ENCODE measurements at regions not wholly inside any gene's neighbourhood (a gene's known extent, or its start where the extent isn't known, plus 50 kb on each side); places are given as distances from the start of the nearest gene placed in this dataset.

DNA sequence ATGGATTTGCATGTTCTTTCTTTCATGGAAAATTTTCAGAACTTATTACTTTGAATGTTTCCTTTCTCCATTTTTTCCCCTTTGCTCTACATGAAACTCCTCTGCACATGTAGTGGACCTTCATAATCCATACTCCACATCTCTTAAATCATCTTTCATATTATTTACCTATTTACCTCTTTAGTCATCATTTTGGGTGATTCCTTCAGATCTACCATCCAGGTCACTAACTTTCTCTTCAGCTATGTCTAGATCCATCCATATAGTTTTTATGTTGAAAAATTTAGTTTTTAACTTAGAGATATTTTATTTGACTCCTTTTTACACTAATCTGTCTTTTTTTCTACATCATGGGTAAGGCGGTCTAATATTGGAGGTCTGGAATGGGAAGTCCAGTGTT lies 586.6 kb downstream of the NR2F1-AS1 start:
- TF ChIP-seq SMC3 (conservative IDR thresholded peaks at IDR 0.05; ENCODE audit: poor library complexity) (no peak), RAD21 (conservative IDR thresholded peaks at IDR 0.05) (no peak), POLR2AphosphoS5 (IDR thresholded peaks at IDR 0.05) (no peak), EZH2 (IDR thresholded peaks at IDR 0.05; ENCODE audit: borderline replicate concordance, insufficient read depth, low read length, poor library complexity, severe bottlenecking) (no peak), EP300 (conservative IDR thresholded peaks at IDR 0.05; ENCODE audit: poor library complexity, severe bottlenecking) (no peak), MXI1 (conservative IDR thresholded peaks at IDR 0.05; ENCODE audit: poor library complexity, severe bottlenecking) (no peak), TAF1 (IDR thresholded peaks at IDR 0.05; ENCODE audit: low read depth) (no peak)
- TF ChIP-seq, protein P1, sequence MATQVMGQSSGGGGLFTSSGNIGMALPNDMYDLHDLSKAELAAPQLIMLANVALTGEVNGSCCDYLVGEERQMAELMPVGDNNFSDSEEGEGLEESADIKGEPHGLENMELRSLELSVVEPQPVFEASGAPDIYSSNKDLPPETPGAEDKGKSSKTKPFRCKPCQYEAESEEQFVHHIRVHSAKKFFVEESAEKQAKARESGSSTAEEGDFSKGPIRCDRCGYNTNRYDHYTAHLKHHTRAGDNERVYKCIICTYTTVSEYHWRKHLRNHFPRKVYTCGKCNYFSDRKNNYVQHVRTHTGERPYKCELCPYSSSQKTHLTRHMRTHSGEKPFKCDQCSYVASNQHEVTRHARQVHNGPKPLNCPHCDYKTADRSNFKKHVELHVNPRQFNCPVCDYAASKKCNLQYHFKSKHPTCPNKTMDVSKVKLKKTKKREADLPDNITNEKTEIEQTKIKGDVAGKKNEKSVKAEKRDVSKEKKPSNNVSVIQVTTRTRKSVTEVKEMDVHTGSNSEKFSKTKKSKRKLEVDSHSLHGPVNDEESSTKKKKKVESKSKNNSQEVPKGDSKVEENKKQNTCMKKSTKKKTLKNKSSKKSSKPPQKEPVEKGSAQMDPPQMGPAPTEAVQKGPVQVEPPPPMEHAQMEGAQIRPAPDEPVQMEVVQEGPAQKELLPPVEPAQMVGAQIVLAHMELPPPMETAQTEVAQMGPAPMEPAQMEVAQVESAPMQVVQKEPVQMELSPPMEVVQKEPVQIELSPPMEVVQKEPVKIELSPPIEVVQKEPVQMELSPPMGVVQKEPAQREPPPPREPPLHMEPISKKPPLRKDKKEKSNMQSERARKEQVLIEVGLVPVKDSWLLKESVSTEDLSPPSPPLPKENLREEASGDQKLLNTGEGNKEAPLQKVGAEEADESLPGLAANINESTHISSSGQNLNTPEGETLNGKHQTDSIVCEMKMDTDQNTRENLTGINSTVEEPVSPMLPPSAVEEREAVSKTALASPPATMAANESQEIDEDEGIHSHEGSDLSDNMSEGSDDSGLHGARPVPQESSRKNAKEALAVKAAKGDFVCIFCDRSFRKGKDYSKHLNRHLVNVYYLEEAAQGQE (IDR thresholded peaks at IDR 0.05; ENCODE audit: borderline replicate concordance): no peak
- TF ChIP-seq, protein P2, sequence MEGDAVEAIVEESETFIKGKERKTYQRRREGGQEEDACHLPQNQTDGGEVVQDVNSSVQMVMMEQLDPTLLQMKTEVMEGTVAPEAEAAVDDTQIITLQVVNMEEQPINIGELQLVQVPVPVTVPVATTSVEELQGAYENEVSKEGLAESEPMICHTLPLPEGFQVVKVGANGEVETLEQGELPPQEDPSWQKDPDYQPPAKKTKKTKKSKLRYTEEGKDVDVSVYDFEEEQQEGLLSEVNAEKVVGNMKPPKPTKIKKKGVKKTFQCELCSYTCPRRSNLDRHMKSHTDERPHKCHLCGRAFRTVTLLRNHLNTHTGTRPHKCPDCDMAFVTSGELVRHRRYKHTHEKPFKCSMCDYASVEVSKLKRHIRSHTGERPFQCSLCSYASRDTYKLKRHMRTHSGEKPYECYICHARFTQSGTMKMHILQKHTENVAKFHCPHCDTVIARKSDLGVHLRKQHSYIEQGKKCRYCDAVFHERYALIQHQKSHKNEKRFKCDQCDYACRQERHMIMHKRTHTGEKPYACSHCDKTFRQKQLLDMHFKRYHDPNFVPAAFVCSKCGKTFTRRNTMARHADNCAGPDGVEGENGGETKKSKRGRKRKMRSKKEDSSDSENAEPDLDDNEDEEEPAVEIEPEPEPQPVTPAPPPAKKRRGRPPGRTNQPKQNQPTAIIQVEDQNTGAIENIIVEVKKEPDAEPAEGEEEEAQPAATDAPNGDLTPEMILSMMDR (IDR thresholded peaks at IDR 0.05; ENCODE audit: poor library complexity, severe bottlenecking): no peak
- H3K27me3 ChIP-seq (ENCODE audit: insufficient read depth, low read depth, low read length): no peaks in the 10 kb centered on the region
- no peak overlapping the region for H2AFZ ChIP-seq (ENCODE audit: low read depth, low read length)
- no peaks in the 10 kb centered on the region for H3K36me3 ChIP-seq (ENCODE audit: insufficient read depth, low read length)
- no peaks in the 10 kb centered on the region for H4K20me1 ChIP-seq (ENCODE audit: insufficient read depth)
- H3F3A ChIP-seq (ENCODE audit: insufficient read depth, low read length, poor library complexity, severe bottlenecking): no peaks in the 10 kb centered on the region
- H3K9ac ChIP-seq (ENCODE audit: low read length): no peak overlapping the region
- no peak overlapping the region for H3K4me2 ChIP-seq (ENCODE audit: low read length)
- H3K4me3 ChIP-seq (ENCODE audit: low read length): no peak overlapping the region
- peaks cover 5% of the 10 kb centered on the region for H3K9me3 ChIP-seq (ENCODE audit: low read length)
- H3K79me2 ChIP-seq (replicated peaks; ENCODE audit: insufficient read depth, low read length): no peaks in the 10 kb centered on the region
- no peak overlapping the region for H3K27ac ChIP-seq (ENCODE audit: low read length)
- H3K9me2 ChIP-seq (ENCODE audit: insufficient read depth, low read length): no peaks in the 10 kb centered on the region

GRCh38 chr5:92992073-92992472 lies 588.9 kb downstream of the NR2F1-AS1 start:
- Histone ChIP-seq H3K27me3 (ENCODE audit: insufficient read depth, low read depth, low read length) (no peaks in the 10 kb centered on the region), H3K9ac (ENCODE audit: low read length) (no peak overlapping the region), H3K4me3 (ENCODE audit: low read length) (no peak overlapping the region), H3K79me2 (replicated peaks; ENCODE audit: insufficient read depth, low read length) (no peaks in the 10 kb centered on the region), H3K9me3 (ENCODE audit: low read length) (peaks cover 5% of the 10 kb centered on the region), H3K36me3 (ENCODE audit: insufficient read depth, low read length) (no peaks in the 10 kb centered on the region), H3K9me2 (ENCODE audit: insufficient read depth, low read length) (no peaks in the 10 kb centered on the region), H3F3A (ENCODE audit: insufficient read depth, low read length, poor library complexity, severe bottlenecking) (no peaks in the 10 kb centered on the region), H3K27ac (ENCODE audit: low read length) (no peak overlapping the region), H4K20me1 (ENCODE audit: insufficient read depth) (no peaks in the 10 kb centered on the region), H3K4me2 (ENCODE audit: low read length) (no peak overlapping the region), H2AFZ (ENCODE audit: low read depth, low read length) (no peak overlapping the region)
- TF ChIP-seq SMC3 (conservative IDR thresholded peaks at IDR 0.05; ENCODE audit: poor library complexity) (no peak), MXI1 (conservative IDR thresholded peaks at IDR 0.05; ENCODE audit: poor library complexity, severe bottlenecking) (no peak)

DNA sequence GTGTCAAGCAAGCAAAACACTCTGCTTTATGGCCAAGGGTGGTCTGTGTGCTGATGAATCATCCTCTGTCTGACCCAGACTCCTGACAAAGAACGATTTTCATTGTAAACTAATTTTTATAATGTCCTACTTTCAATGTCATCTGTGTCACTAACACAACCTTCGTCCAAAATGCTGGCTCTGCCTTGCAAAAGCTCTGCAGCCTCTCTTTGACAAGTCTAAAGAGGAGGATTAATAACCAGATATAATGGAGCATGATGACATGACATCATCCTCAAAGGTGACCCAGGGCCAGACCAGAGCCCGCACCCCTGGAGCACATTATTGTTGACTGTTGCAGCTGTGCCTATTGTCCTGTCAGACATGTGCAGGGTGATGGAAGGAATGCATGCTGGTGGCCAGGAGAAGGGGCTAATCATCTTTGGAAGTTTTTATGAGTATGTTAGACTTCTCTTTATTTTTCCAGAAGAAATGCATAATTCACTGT lies 589.4 kb downstream of the NR2F1-AS1 start:
- Histone ChIP-seq H2AFZ (ENCODE audit: low read depth, low read length) (no peak overlapping the region), H3K27ac (ENCODE audit: low read length) (no peak overlapping the region), H3K4me2 (ENCODE audit: low read length) (no peak overlapping the region)

More for the DNA sequence above, 589.4 kb downstream of the NR2F1-AS1 start:
- TF ChIP-seq RAD21 (conservative IDR thresholded peaks at IDR 0.05) (no peak), TAF1 (IDR thresholded peaks at IDR 0.05; ENCODE audit: low read depth) (no peak), SMC3 (conservative IDR thresholded peaks at IDR 0.05; ENCODE audit: poor library complexity) (no peak), EZH2 (IDR thresholded peaks at IDR 0.05; ENCODE audit: borderline replicate concordance, insufficient read depth, low read length, poor library complexity, severe bottlenecking) (no peak), POLR2AphosphoS5 (IDR thresholded peaks at IDR 0.05) (no peak), MXI1 (conservative IDR thresholded peaks at IDR 0.05; ENCODE audit: poor library complexity, severe bottlenecking) (no peak), EP300 (conservative IDR thresholded peaks at IDR 0.05; ENCODE audit: poor library complexity, severe bottlenecking) (no peak)
- TF ChIP-seq, protein P1 (IDR thresholded peaks at IDR 0.05; ENCODE audit: borderline replicate concordance): no peak
- TF ChIP-seq, protein P2 (IDR thresholded peaks at IDR 0.05; ENCODE audit: poor library complexity, severe bottlenecking): no peak
- no peaks in the 10 kb centered on the region for H4K20me1 ChIP-seq (ENCODE audit: insufficient read depth)
- H3K9ac ChIP-seq (ENCODE audit: low read length): no peak overlapping the region
- no peaks in the 10 kb centered on the region for H3K27me3 ChIP-seq (ENCODE audit: insufficient read depth, low read depth, low read length)
- peaks cover 5% of the 10 kb centered on the region for H3K9me3 ChIP-seq (ENCODE audit: low read length)
- no peaks in the 10 kb centered on the region for H3K9me2 ChIP-seq (ENCODE audit: insufficient read depth, low read length)
- H3K79me2 ChIP-seq (replicated peaks; ENCODE audit: insufficient read depth, low read length): no peaks in the 10 kb centered on the region
- H3F3A ChIP-seq (ENCODE audit: insufficient read depth, low read length, poor library complexity, severe bottlenecking): no peaks in the 10 kb centered on the region
- H3K4me3 ChIP-seq (ENCODE audit: low read length): no peak overlapping the region
- H3K36me3 ChIP-seq (ENCODE audit: insufficient read depth, low read length): no peaks in the 10 kb centered on the region
